HepG2 (cell line): ENCODE measurements at regions not wholly inside any gene's neighbourhood (a gene's known extent, or its start where the extent isn't known, plus 50 kb on each side); places are given as distances from the start of the nearest gene placed in this dataset.
A peak's percentile ranks its signal among the peaks of the same experiment; 100 is the strongest.

Source experiments
- DPF2 ChIP-seq: sonication (generic); formaldehyde crosslinking; IDR thresholded peaks from 2 replicates; pipeline ENCODE4 v1.4.0; 2020; ENCODE audit warnings: mild to moderate bottlenecking, low read depth, missing genetic modification reagents, borderline replicate concordance
- EZH2 ChIP-seq: conservative IDR thresholded peaks from 2 replicates; pipeline ENCODE4 v1.6.1; 2012; ENCODE audit warnings: mild to moderate bottlenecking, low read depth, low read length, moderate library complexity
- HBP1 ChIP-seq: IDR thresholded peaks from 2 replicates; pipeline ENCODE4 v1.6.1; 2016; ENCODE audit warnings: low read depth, control low read depth
- HCFC1 ChIP-seq: fragments of 150-350 bp; IDR thresholded peaks from 2 replicates; pipeline ENCODE4 v1.6.1; 2014; ENCODE audit warnings: low read depth, low read length
- JARID2 ChIP-seq: sonication (generic); formaldehyde crosslinking; IDR thresholded peaks from 2 replicates; pipeline ENCODE4 v1.8.1; 2023; ENCODE audit warnings: missing genetic modification reagents, inconsistent platforms; ENCODE audit not compliant: insufficient replicate concordance
- NAIF1 ChIP-seq: sonication (generic); formaldehyde crosslinking; IDR thresholded peaks from 2 replicates; pipeline ENCODE4 v1.5.0; 2020; ENCODE audit warnings: mild to moderate bottlenecking, missing genetic modification reagents, borderline replicate concordance
- NKX3-1 ChIP-seq: sonication (generic); formaldehyde crosslinking; IDR thresholded peaks from 2 replicates; pipeline ENCODE4 v1.5.0; 2020; ENCODE audit warnings: missing genetic modification reagents
- PRDM15 ChIP-seq: sonication (generic); formaldehyde crosslinking; IDR thresholded peaks from 2 replicates; pipeline ENCODE4 v1.4.0; 2020; ENCODE audit warnings: missing genetic modification reagents
- PRMT3 ChIP-seq: sonication (generic); formaldehyde crosslinking; IDR thresholded peaks from 2 replicates; pipeline ENCODE4 v1.8.1; 2022; ENCODE audit warnings: low read depth, mild to moderate bottlenecking, moderate library complexity, missing genetic modification reagents, borderline replicate concordance
- SAFB2 ChIP-seq: sonication (generic); formaldehyde crosslinking; IDR thresholded peaks from 2 replicates; pipeline ENCODE4 v1.5.1; 2020; ENCODE audit warnings: missing genetic modification reagents, low read depth, mild to moderate bottlenecking, borderline replicate concordance
- SNAPC5 ChIP-seq: sonication (generic); formaldehyde crosslinking; IDR thresholded peaks from 2 replicates; pipeline ENCODE4 v1.8.1; 2023; ENCODE audit warnings: mild to moderate bottlenecking, missing genetic modification reagents, borderline replicate concordance
- SOX6 ChIP-seq, 2 experiments: fragments of 450-650 bp in 1 of 2; sonication (generic) in 1 of 2; formaldehyde crosslinking in 1 of 2; IDR thresholded peaks; 2 replicates each; pipeline versions ENCODE4 v1.4.0 to v1.6.1; 2017 to 2020; ENCODE audit warnings: antibody characterized with exemption in 1 of 2, mild to moderate bottlenecking in 1 of 2, missing genetic modification reagents in 1 of 2
- SP140L ChIP-seq: sonication (generic); formaldehyde crosslinking; IDR thresholded peaks from 2 replicates; pipeline ENCODE4 v1.4.0; 2020; ENCODE audit warnings: missing genetic modification reagents, borderline replicate concordance
- TFDP2 ChIP-seq: sonication (generic); formaldehyde crosslinking; IDR thresholded peaks from 2 replicates; pipeline ENCODE4 v1.4.0; 2020; ENCODE audit warnings: missing genetic modification reagents
- TMF1 ChIP-seq: sonication (generic); formaldehyde crosslinking; IDR thresholded peaks from 2 replicates; pipeline ENCODE4 v1.8.1; 2022; ENCODE audit warnings: low read depth, missing genetic modification reagents
- ZEB1 ChIP-seq: IDR thresholded peaks from 2 replicates; pipeline ENCODE4 v1.6.1; 2012; ENCODE audit warnings: mild to moderate bottlenecking, low read depth, inconsistent platforms; ENCODE audit not compliant: insufficient replicate concordance
- ZNF292 ChIP-seq: sonication (generic); formaldehyde crosslinking; IDR thresholded peaks from 2 replicates; pipeline ENCODE4 v1.8.1; 2022; ENCODE audit warnings: mild to moderate bottlenecking, low read depth, missing genetic modification reagents, borderline replicate concordance
- ZNF446 ChIP-seq: sonication (generic); formaldehyde crosslinking; IDR thresholded peaks from 2 replicates; pipeline ENCODE4 v1.5.0; 2020; ENCODE audit warnings: mild to moderate bottlenecking, missing genetic modification reagents
- ZNF546 ChIP-seq: sonication (generic); formaldehyde crosslinking; conservative IDR thresholded peaks from 2 replicates; pipeline ENCODE4 v1.8.1; 2023; ENCODE audit warnings: mild to moderate bottlenecking, missing genetic modification reagents
- TF ChIP-seq, protein P1 (sequence below): sonication (generic); formaldehyde crosslinking; IDR thresholded peaks from 2 replicates; pipeline ENCODE4 v1.4.0; 2020; ENCODE audit warnings: missing genetic modification reagents

GRCh38 chr16:21338537-21339268 is 60.6 kb upstream of the CRYM start (continued):
- TF ChIP-seq PRDM15 (CRISPR knock-in tag) = 0 out of 2 replicates have a peak, but pooled peaks have one; percentile 31
- peak; percentile 61; the same call in 1 of the 2 replicates for TF ChIP-seq ZNF292 (CRISPR knock-in tag)
- TF ChIP-seq TFDP2 (CRISPR knock-in tag) = peak; percentile 56; the same call in 1 of the 2 replicates
- TF ChIP-seq NAIF1 = no peak; the same call in 1 of the 2 replicates
- TF ChIP-seq TMF1 (CRISPR knock-in tag) = no peak
- TF ChIP-seq ZEB1 = peak; percentile 16
- TF ChIP-seq SAFB2 (CRISPR knock-in tag) = no peak
- TF ChIP-seq JARID2 = no peak
- no peak for TF ChIP-seq PRMT3
- TF ChIP-seq NKX3-1 (CRISPR knock-in tag) = peak; percentile 56; the same call in 1 of the 2 replicates
- TF ChIP-seq HCFC1 = no peak
- TF ChIP-seq SOX6 (IDR thresholded peaks at IDR 0.05) = no peak
- peak; percentile 77 for TF ChIP-seq SOX6 (CRISPR knock-in tag; IDR thresholded peaks at IDR 0.05)
- TF ChIP-seq, protein P1, sequence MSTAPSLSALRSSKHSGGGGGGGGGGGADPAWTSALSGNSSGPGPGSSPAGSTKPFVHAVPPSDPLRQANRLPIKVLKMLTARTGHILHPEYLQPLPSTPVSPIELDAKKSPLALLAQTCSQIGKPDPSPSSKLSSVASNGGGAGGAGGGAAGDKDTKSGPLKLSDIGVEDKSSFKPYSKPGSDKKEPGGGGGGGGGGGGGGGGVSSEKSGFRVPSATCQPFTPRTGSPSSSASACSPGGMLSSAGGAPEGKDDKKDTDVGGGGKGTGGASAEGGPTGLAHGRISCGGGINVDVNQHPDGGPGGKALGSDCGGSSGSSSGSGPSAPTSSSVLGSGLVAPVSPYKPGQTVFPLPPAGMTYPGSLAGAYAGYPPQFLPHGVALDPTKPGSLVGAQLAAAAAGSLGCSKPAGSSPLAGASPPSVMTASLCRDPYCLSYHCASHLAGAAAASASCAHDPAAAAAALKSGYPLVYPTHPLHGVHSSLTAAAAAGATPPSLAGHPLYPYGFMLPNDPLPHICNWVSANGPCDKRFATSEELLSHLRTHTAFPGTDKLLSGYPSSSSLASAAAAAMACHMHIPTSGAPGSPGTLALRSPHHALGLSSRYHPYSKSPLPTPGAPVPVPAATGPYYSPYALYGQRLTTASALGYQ (CRISPR knock-in tag) = 0 out of 2 replicates have a peak, but pooled peaks have one; percentile 48
- TF ChIP-seq SP140L (CRISPR knock-in tag) = no peak
- no peak for TF ChIP-seq ZNF446 (CRISPR knock-in tag)
- no peak for TF ChIP-seq EZH2
- TF ChIP-seq DPF2 (CRISPR knock-in tag) = peak; percentile 43; the same call in 1 of the 2 replicates
- TF ChIP-seq ZNF546 (CRISPR knock-in tag) = no peak
- TF ChIP-seq SNAPC5 = no peak
- no peak for TF ChIP-seq HBP1 (CRISPR knock-in tag)
